ENCODE measurements at regions not wholly inside any gene's neighbourhood (a gene's known extent, or its start where the extent isn't known, plus 50 kb on each side); places are given as distances from the start of the nearest gene placed in this dataset.

DNA sequence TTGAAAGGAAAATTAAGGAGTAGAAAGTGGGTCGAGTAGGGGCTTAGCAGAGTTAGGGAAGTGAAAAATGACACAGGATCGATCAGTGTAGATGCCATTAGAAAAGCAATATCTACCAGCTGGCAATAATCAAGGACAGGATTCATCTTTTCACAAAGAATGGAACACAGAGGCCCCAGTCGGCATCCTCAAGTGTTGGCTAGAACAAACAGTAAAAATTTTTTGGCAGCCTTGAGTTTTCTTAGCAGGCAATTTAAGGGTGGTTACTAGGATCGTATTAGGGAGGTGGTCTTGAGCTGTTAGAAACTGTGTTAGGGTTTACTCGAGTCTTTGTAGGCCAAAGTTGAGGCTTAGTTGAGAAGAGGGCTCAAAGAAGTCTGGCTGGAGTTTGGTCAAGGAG is 658.8 kb upstream of the SGO1 start:
- CTCF ChIA-PET, result no interaction called here
- TF ChIP-seq, protein P1, sequence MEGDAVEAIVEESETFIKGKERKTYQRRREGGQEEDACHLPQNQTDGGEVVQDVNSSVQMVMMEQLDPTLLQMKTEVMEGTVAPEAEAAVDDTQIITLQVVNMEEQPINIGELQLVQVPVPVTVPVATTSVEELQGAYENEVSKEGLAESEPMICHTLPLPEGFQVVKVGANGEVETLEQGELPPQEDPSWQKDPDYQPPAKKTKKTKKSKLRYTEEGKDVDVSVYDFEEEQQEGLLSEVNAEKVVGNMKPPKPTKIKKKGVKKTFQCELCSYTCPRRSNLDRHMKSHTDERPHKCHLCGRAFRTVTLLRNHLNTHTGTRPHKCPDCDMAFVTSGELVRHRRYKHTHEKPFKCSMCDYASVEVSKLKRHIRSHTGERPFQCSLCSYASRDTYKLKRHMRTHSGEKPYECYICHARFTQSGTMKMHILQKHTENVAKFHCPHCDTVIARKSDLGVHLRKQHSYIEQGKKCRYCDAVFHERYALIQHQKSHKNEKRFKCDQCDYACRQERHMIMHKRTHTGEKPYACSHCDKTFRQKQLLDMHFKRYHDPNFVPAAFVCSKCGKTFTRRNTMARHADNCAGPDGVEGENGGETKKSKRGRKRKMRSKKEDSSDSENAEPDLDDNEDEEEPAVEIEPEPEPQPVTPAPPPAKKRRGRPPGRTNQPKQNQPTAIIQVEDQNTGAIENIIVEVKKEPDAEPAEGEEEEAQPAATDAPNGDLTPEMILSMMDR (conservative IDR thresholded peaks at IDR 0.05; ENCODE audit: low read depth, low read length), result no peak
- TF ChIP-seq EZH2 (IDR thresholded peaks at IDR 0.05; ENCODE audit: borderline replicate concordance, low read depth, low read length, poor library complexity, severe bottlenecking), result no peak
- intact Hi-C loops (cut with micrococcal nuclease; ENCODE audit: unreplicated experiment), result no loop called here
- no peak for DNase-seq (ENCODE audit: low spot score)
- Histone ChIP-seq H3K4me3 (ENCODE audit: low read depth, low read length, poor library complexity, severe bottlenecking) (no peak overlapping the region), H3K27ac (ENCODE audit: low read depth, low read length, poor library complexity, severe bottlenecking) (no peak overlapping the region), H3K36me3 (ENCODE audit: insufficient read depth, low read length, poor library complexity, severe bottlenecking) (no peaks in the 10 kb centered on the region), H3K27me3 (replicated peaks; ENCODE audit: insufficient read depth, low read depth, low read length, poor library complexity) (no peaks in the 10 kb centered on the region), H3K4me1 (ENCODE audit: insufficient read depth, low read length, poor library complexity, severe bottlenecking) (no peaks in the 10 kb centered on the region), H3K9me3 (ENCODE audit: low read depth, low read length, poor library complexity, severe bottlenecking) (peaks cover 9% of the 10 kb centered on the region)
- POLR2A ChIA-PET (ENCODE audit: low non-redundant PET), result no interaction called here
- BruUV-seq (replicated peaks), result no TSS peak

DNA sequence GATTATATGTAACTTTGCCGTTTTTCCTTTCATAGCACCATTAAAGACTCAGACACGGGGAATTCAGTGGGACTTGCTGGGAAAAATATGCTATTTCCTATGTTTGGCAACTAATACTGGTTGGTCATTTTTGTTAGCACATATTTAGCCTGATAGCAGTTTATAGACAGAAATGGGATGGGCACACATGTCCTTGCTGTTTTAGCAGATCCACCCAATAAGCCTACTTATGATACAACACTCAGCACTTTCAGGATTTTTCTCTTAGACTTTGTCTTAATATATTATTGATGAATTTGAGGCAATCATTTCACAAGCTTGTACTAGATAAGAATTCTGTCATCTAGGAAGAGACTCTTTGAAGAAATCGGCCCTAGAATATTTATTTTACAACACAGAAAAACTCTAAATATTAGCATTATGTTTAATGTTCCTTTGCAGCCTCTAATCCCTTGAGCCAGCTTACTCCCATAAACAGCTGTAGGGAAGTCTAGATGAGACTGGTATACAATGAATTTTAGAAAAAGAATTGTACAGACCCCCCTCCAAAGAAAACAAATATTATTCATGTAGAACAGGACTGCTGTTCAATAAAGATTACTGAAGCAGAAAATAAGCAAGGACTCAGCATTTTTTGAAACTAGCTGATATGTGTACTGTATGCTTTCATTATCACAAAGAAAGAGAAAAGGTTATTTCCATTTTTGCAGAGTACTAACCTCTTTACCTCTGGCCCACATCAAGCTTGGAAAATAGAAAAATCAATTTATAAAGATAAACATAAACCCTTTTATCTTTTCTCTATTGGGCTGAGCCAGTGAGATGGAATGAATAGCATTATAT is 656.8 kb upstream of the SGO1 start:
- no peak for DNase-seq (ENCODE audit: low spot score)
- H3K4me3 ChIP-seq (ENCODE audit: low read depth, low read length, poor library complexity, severe bottlenecking), result no peak overlapping the region
- ChIA-PET CTCF (no interaction called here), POLR2A (ENCODE audit: low non-redundant PET) (no interaction called here)
- no peaks in the 10 kb centered on the region for H3K4me1 ChIP-seq (ENCODE audit: insufficient read depth, low read length, poor library complexity, severe bottlenecking)
- no TSS peak for BruUV-seq (replicated peaks)
- H3K27me3 ChIP-seq (replicated peaks; ENCODE audit: insufficient read depth, low read depth, low read length, poor library complexity), result no peaks in the 10 kb centered on the region
- H3K36me3 ChIP-seq (ENCODE audit: insufficient read depth, low read length, poor library complexity, severe bottlenecking), result no peaks in the 10 kb centered on the region
- H3K9me3 ChIP-seq (ENCODE audit: low read depth, low read length, poor library complexity, severe bottlenecking), result peaks cover 7% of the 10 kb centered on the region
- no peak overlapping the region for H3K27ac ChIP-seq (ENCODE audit: low read depth, low read length, poor library complexity, severe bottlenecking)
- TF ChIP-seq EZH2 (IDR thresholded peaks at IDR 0.05; ENCODE audit: borderline replicate concordance, low read depth, low read length, poor library complexity, severe bottlenecking), result no peak
- TF ChIP-seq, protein P1 (conservative IDR thresholded peaks at IDR 0.05; ENCODE audit: low read depth, low read length), result no peak
- intact Hi-C loops (cut with micrococcal nuclease; ENCODE audit: unreplicated experiment), result no loop called here

DNA sequence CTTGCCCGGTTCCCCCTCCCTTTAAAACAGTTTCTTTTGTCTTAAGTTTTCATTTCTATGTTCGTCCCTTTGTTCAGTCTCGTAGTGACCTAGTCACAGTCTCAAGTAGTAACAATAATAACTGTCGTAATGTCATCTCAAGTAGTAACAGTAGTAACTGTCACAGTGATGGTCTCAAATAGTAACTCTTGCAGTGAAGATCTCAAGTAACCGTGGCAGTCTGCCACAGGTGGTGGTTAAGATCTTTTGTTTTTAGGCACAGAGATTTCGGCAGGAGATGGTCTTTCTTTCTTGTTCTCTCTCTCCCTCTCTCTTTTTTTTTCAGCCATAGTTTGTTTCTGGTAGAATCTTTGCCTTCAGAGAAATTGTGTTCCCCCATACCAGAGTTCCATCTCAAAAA is 656.0 kb upstream of the SGO1 start:
- no peaks in the 10 kb centered on the region for H3K4me1 ChIP-seq (ENCODE audit: insufficient read depth, low read length, poor library complexity, severe bottlenecking)
- intact Hi-C loops (cut with micrococcal nuclease; ENCODE audit: unreplicated experiment), result no loop called here
- CTCF ChIA-PET, result no interaction called here
- DNase-seq (ENCODE audit: low spot score), result no peak
- TF ChIP-seq EZH2 (IDR thresholded peaks at IDR 0.05; ENCODE audit: borderline replicate concordance, low read depth, low read length, poor library complexity, severe bottlenecking), result no peak
- no peaks in the 10 kb centered on the region for H3K36me3 ChIP-seq (ENCODE audit: insufficient read depth, low read length, poor library complexity, severe bottlenecking)
- H3K27me3 ChIP-seq (replicated peaks; ENCODE audit: insufficient read depth, low read depth, low read length, poor library complexity), result no peaks in the 10 kb centered on the region
- H3K4me3 ChIP-seq (ENCODE audit: low read depth, low read length, poor library complexity, severe bottlenecking), result no peak overlapping the region
- no TSS peak for BruUV-seq (replicated peaks)
- peaks cover 8% of the 10 kb centered on the region for H3K9me3 ChIP-seq (ENCODE audit: low read depth, low read length, poor library complexity, severe bottlenecking)
- POLR2A ChIA-PET (ENCODE audit: low non-redundant PET), result no interaction called here
- H3K27ac ChIP-seq (ENCODE audit: low read depth, low read length, poor library complexity, severe bottlenecking), result no peak overlapping the region

All from A673 (cell line).